ENCODE measurements at regions not wholly inside any gene's neighbourhood (a gene's known extent, or its start where the extent isn't known, plus 50 kb on each side); places are given as distances from the start of the nearest gene placed in this dataset.

DNA sequence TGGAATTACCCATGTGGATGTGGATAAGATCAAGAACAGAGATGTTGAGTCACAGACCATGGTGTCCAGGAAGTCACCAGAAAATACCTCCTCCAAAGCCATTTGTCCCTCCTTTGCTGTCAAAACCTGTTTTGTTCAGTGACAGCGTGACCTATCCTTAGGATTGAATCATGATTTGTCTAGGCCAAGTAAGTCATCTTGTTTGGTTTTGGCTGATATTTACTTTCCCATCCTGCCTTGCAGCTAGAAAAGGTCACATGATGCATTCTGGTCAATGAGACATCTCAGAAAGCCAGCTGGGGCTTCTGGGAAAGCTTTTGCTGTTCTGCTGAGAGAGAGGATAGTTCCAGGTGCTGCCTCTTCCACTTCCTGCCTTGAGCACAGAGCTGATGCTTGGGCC is 225.3 kb upstream of the ZMIZ1 start:
- Mint-ChIP-seq H3K27me3 (peaks cover 4% of the 10 kb centered on the region), H3K9me3 (no peaks in the 10 kb centered on the region), H3K36me3 (ENCODE audit: low read depth) (no peaks in the 10 kb centered on the region), H3K27ac (no peak overlapping the region), H3K4me3 (no peak overlapping the region), H3K4me1 (no peaks in the 10 kb centered on the region)
- no peak for DNase-seq
- intact Hi-C loops (cut with micrococcal nuclease), result no loop called here

- Mint-ChIP-seq H3K36me3 (ENCODE audit: low read depth) (no peaks in the 10 kb centered on the region), H3K27ac (no peak overlapping the region), H3K4me1 (no peaks in the 10 kb centered on the region), H3K9me3 (no peaks in the 10 kb centered on the region), H3K4me3 (no peak overlapping the region), H3K27me3 (no peaks in the 10 kb centered on the region)
- intact Hi-C loops (cut with micrococcal nuclease), result no loop called here
- no peak for DNase-seq
These were observed 223.7 kb upstream of the ZMIZ1 start for GRCh38 chr10:78844960-78845607.

GRCh38 chr10:78846071-78846470 is 222.7 kb upstream of the ZMIZ1 start:
- H3K36me3 Mint-ChIP-seq (ENCODE audit: low read depth), result no peaks in the 10 kb centered on the region

DNA sequence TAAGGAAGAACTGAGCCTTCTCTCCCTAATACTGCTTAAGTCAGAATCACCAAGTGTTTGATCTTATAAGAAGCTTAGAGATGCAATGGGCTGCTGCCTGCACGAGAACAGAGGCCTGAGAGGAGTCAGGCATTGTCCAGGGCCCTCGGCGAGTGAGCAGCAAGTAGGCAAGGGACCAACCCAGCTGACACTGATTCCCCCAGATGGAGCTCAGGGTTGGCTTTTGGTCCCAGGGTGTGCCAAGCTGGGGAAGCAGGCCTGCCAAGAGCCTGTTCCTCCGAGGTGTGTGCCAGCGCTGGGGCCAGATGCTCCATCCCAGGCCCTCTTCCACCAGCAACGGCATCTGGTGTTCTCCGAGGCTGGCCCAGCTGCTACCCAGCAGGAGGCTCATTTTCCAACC is 222.0 kb upstream of the ZMIZ1 start:
- Mint-ChIP-seq H3K27ac (no peak overlapping the region), H3K4me1 (no peaks in the 10 kb centered on the region)

More at GRCh38 chr10:78846071-78846470, 222.7 kb upstream of the ZMIZ1 start:
- no peaks in the 10 kb centered on the region for H3K9me3 Mint-ChIP-seq
- no peaks in the 10 kb centered on the region for H3K4me1 Mint-ChIP-seq
- DNase-seq, result no peak
- H3K27me3 Mint-ChIP-seq, result no peaks in the 10 kb centered on the region
- no peak overlapping the region for H3K27ac Mint-ChIP-seq
- H3K4me3 Mint-ChIP-seq, result no peak overlapping the region
- intact Hi-C loops (cut with micrococcal nuclease), result no loop called here

DNA sequence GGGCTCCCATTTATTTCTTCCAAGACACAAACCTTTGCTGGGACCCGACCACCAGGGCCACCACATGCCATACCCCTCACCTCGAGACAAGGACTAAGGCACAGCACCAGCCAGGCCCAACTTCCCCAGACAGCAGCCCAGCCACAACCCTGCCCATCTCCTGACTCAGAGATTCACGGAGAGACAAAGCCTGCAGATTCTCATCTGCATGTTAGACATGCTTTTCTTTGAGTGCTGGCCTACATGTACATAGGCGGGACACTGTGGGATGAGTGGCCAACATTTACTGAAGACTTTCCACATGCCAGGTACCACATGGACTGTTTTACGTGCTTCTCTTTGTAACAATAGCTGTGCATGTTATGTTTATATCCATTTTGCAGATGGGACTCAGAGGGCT is 221.3 kb upstream of the ZMIZ1 start:
- H3K4me3 Mint-ChIP-seq, result no peak overlapping the region
- intact Hi-C loops (cut with micrococcal nuclease), result no loop called here
- no peaks in the 10 kb centered on the region for H3K27me3 Mint-ChIP-seq
- no peak for DNase-seq
- no peak overlapping the region for H3K27ac Mint-ChIP-seq
- H3K4me1 Mint-ChIP-seq, result no peaks in the 10 kb centered on the region
- no peaks in the 10 kb centered on the region for H3K36me3 Mint-ChIP-seq (ENCODE audit: low read depth)
- H3K9me3 Mint-ChIP-seq, result no peaks in the 10 kb centered on the region

More for the DNA sequence above, 222.0 kb upstream of the ZMIZ1 start:
- H3K4me3 Mint-ChIP-seq, result no peak overlapping the region
- H3K36me3 Mint-ChIP-seq (ENCODE audit: low read depth), result no peaks in the 10 kb centered on the region
- no peaks in the 10 kb centered on the region for H3K27me3 Mint-ChIP-seq
- H3K9me3 Mint-ChIP-seq, result no peaks in the 10 kb centered on the region
- DNase-seq, result no peak
- intact Hi-C loops (cut with micrococcal nuclease), result no loop called here

- Mint-ChIP-seq H3K4me3 (no peak overlapping the region), H3K27ac (no peak overlapping the region), H3K4me1 (no peaks in the 10 kb centered on the region), H3K36me3 (ENCODE audit: low read depth) (no peaks in the 10 kb centered on the region), H3K9me3 (no peaks in the 10 kb centered on the region), H3K27me3 (no peaks in the 10 kb centered on the region)
- no peak for DNase-seq
- intact Hi-C loops (cut with micrococcal nuclease), result no loop called here
These were observed 219.7 kb upstream of the ZMIZ1 start for GRCh38 chr10:78849115-78849514.

- Mint-ChIP-seq H3K36me3 (ENCODE audit: low read depth) (no peaks in the 10 kb centered on the region), H3K4me3 (no peak overlapping the region)
- DNase-seq, result no peak
These were observed 219.0 kb upstream of the ZMIZ1 start for GRCh38 chr10:78849731-78850130.

DNA sequence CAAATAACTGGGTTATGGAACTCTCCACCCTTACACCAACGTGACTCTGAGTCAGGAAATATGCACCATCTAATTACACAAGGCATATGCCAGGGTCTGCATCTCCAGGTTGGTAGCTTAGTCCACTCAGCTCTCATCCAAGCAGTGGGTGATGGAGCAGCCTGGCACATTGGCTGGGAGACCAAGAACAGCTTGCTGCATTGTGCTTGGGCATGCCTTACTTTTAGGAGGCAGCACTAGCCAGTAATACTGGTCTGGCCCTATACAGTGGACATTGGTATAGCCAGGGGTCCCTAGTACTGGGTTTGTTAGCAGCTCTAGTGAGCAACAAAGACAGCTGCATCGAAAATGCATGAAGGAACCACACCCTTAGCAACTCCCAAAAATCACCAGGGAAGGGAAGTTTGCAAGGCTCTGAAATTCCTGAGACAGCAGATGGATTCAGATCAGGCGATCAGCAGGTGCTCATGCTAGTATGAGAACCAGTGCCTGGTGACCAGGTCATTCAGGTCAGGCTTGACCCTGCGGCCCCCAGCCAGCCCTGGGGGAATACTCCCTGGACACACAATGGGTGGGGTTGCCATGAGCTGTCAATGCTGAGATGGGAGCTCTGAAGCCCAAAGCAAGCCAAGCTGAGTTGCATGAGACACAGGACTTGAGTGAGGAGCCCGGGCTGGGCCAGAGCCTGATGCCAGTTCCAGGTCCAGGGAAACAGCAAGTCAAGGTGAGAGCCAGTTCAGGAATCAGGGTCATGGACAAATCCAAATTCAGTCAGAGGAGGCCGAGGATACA is 217.9 kb upstream of the ZMIZ1 start:
- no peaks in the 10 kb centered on the region for H3K36me3 Mint-ChIP-seq (ENCODE audit: low read depth)
- no peaks in the 10 kb centered on the region for H3K9me3 Mint-ChIP-seq
- no peak for DNase-seq
- no peaks in the 10 kb centered on the region for H3K27me3 Mint-ChIP-seq
- no peak overlapping the region for H3K4me3 Mint-ChIP-seq
- H3K27ac Mint-ChIP-seq, result no peak overlapping the region
- no peaks in the 10 kb centered on the region for H3K4me1 Mint-ChIP-seq
- intact Hi-C loops (cut with micrococcal nuclease), result no loop called here

More at GRCh38 chr10:78849731-78850130, 219.0 kb upstream of the ZMIZ1 start:
- Mint-ChIP-seq H3K27ac (no peak overlapping the region), H3K4me1 (no peaks in the 10 kb centered on the region), H3K27me3 (no peaks in the 10 kb centered on the region), H3K9me3 (no peaks in the 10 kb centered on the region)
- intact Hi-C loops (cut with micrococcal nuclease), result no loop called here

- no peaks in the 10 kb centered on the region for H3K9me3 Mint-ChIP-seq
- H3K27ac Mint-ChIP-seq, result no peak overlapping the region
- H3K36me3 Mint-ChIP-seq (ENCODE audit: low read depth), result no peaks in the 10 kb centered on the region
- H3K27me3 Mint-ChIP-seq, result no peaks in the 10 kb centered on the region
- DNase-seq, result no peak
- no peak overlapping the region for H3K4me3 Mint-ChIP-seq
- intact Hi-C loops (cut with micrococcal nuclease), result loop anchor here (2.0 kb wide), 1 partner anchor 343 kb away; no protein-coding TSS in a partner anchor
- H3K4me1 Mint-ChIP-seq, result no peaks in the 10 kb centered on the region
These were observed 217.1 kb upstream of the ZMIZ1 start for GRCh38 chr10:78851647-78852046.

DNA sequence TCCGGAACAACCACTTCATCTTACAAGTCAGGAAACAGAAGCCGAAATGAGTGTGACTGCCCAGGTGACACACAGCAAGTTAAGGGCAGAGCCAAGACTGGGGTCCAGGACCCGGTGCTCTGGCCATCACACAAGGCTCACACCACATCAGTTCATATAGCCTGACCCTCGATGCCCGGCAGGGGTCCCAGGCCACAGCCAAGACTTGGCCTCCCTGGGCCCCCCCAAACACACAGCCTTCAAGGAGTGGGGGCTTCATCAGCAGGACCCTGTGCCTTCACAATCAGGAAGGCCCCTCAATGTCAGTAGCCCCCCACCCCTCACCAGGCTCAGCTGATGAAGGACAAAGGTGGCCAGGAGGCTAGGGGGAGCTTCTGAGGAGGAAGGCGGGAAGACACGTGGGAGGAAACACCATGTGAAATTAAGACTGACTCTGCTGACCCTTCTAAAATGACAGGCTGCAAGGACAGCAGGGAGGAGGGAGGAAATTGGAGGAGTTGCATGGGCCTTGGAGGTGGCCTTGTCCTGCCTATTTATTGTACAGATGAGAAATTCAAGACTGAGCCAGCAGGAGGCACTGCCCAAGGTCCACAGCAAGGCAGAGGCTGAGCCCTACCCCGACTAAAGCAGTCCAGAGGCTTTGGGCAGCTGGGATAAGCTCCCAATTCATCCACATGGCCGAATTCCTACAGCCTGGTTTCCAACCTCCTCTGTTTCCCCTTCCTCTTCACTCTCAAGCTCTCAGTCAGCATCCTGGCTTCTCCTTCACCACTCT is 216.1 kb upstream of the ZMIZ1 start:
- no peaks in the 10 kb centered on the region for H3K9me3 Mint-ChIP-seq
- no peaks in the 10 kb centered on the region for H3K36me3 Mint-ChIP-seq (ENCODE audit: low read depth)
- DNase-seq, result peak; percentile 67
- no peaks in the 10 kb centered on the region for H3K4me1 Mint-ChIP-seq
- no peak overlapping the region for H3K27ac Mint-ChIP-seq
- intact Hi-C loops (cut with micrococcal nuclease), result loop anchor here (2.0 kb wide), 1 partner anchor 342 kb away; no protein-coding TSS in a partner anchor
- no peak overlapping the region for H3K4me3 Mint-ChIP-seq
- H3K27me3 Mint-ChIP-seq, result no peaks in the 10 kb centered on the region

DNA sequence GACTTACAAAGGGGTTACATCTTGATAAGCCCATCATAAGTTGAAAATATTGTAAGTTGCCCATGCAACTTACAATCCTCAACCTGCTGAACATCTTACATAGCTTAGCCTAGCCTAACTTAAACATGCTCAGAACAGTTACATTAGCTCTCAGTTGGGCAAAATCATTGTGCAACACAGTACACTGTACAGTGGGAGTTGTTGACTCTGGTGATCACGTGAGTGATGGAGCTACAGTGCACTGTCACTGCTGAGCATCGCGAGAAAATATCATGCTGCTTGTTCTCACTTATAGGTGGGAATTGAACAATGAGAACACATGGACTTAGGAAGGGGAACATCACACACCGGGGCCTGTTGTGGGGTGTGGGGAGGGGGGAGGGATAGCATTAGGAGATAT is 214.9 kb upstream of the ZMIZ1 start:
- Mint-ChIP-seq H3K4me3 (no peak overlapping the region), H3K27me3 (no peaks in the 10 kb centered on the region), H3K36me3 (ENCODE audit: low read depth) (no peaks in the 10 kb centered on the region), H3K27ac (no peak overlapping the region), H3K4me1 (no peaks in the 10 kb centered on the region), H3K9me3 (no peaks in the 10 kb centered on the region)
- intact Hi-C loops (cut with micrococcal nuclease), result loop anchor here (2.0 kb wide), 1 partner anchor 341 kb away; no protein-coding TSS in a partner anchor
- no peak for DNase-seq

DNA sequence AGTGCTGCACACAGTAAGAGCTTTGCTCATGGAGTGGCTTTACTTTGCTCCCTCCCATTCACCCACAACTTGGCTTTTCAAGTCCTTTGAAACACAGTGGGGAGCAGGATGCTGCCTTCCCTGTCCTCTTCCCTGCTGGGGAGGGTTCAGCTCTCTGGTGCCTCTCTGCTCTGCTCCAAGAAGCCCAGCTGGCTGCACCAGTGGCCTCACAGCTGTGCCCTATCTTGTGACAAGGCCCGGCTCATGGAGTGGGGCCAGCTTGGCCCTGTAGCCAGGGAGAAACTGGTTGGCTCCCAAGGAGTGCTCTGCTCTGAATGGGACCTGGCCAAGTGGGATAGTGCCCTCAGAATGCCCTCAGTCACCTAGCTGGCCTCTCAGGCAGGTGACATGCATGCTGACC is 212.3 kb upstream of the ZMIZ1 start:
- intact Hi-C loops (cut with micrococcal nuclease), result no loop called here
- Mint-ChIP-seq H3K27ac (no peak overlapping the region), H3K4me1 (no peaks in the 10 kb centered on the region), H3K27me3 (peaks cover 4% of the 10 kb centered on the region), H3K36me3 (ENCODE audit: low read depth) (no peaks in the 10 kb centered on the region), H3K9me3 (no peaks in the 10 kb centered on the region), H3K4me3 (no peak overlapping the region)
- no peak for DNase-seq

DNA sequence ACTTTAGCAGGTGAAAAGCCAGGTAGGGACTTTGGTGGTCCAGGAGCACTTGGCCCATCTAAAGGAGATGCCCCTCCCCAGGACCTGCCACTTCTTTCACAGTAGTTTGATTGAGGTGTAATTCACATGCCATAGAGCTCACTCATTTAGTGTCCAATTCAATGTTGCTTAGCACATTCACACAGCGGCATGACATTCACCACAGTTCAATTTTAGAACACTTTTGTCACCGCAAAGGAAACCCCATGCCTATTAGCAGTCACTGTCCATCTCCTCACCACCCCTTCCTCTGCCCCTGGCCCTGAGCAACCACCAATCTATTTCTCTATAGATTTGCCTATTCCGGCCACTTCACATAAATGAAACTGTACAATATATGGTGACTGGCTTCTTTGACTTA is 211.6 kb upstream of the ZMIZ1 start:
- intact Hi-C loops (cut with micrococcal nuclease), result no loop called here

DNA sequence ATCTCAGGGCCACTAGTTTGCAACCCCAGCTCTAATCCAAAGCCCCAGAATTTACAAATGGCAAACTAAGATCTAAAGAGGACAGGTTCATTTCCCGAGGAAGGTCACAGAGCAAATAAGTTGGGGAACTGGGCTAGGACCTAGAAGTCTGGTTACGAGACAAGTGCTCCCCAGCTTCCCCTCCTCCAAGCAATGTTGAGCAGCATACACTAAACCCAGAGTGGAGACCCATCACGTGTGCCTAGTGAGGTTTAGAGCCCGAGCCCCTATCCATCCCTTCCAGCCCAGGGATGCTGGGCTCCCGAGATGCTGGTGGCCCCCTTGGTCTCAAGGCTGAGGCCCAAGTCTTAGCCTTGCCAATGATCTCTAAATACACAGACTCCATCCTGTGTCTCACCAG is 209.5 kb upstream of the ZMIZ1 start:
- H3K27ac Mint-ChIP-seq, result no peak overlapping the region
- intact Hi-C loops (cut with micrococcal nuclease), result no loop called here
- H3K4me3 Mint-ChIP-seq, result no peak overlapping the region
- H3K36me3 Mint-ChIP-seq (ENCODE audit: low read depth), result no peaks in the 10 kb centered on the region
- no peaks in the 10 kb centered on the region for H3K9me3 Mint-ChIP-seq
- H3K27me3 Mint-ChIP-seq, result peaks cover 4% of the 10 kb centered on the region
- H3K4me1 Mint-ChIP-seq, result no peaks in the 10 kb centered on the region
- no peak for DNase-seq

More for the DNA sequence above, 211.6 kb upstream of the ZMIZ1 start:
- Mint-ChIP-seq H3K4me3 (no peak overlapping the region), H3K36me3 (ENCODE audit: low read depth) (no peaks in the 10 kb centered on the region), H3K9me3 (no peaks in the 10 kb centered on the region), H3K27me3 (peaks cover 4% of the 10 kb centered on the region), H3K27ac (no peak overlapping the region), H3K4me1 (no peaks in the 10 kb centered on the region)
- no peak for DNase-seq

Measured in activated CD4-positive, alpha-beta T cell treated with anti-CD3 and anti-CD28 coated beads, Interleukin-2, amount 10 ng/mL, durations not matched to agents 24 days and 14 days (primary cell).